ENCODE measurements at regions not wholly inside any gene's neighbourhood (a gene's known extent, or its start where the extent isn't known, plus 50 kb on each side); places are given as distances from the start of the nearest gene placed in this dataset.

DNA sequence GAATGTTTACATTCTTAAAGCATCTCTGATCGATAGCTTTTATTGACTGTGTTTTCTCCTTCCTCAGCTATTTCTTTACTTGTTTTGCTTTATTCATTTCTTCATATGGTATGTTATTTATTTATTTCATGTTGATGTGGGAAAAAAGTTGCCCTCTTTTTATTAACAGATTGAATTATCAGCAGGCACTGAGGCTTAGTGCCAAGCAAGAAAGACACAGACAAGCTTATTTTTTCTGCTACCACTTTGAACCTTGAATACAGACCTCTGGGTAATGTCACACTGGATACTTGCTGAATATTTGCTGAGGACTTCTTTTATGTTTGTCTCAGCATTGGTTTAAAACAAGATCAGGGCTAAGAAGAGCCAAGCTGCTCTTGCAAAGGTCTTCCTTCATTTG lies 162.0 kb upstream of the CNTN6 start:
- TF ChIP-seq, protein P1, sequence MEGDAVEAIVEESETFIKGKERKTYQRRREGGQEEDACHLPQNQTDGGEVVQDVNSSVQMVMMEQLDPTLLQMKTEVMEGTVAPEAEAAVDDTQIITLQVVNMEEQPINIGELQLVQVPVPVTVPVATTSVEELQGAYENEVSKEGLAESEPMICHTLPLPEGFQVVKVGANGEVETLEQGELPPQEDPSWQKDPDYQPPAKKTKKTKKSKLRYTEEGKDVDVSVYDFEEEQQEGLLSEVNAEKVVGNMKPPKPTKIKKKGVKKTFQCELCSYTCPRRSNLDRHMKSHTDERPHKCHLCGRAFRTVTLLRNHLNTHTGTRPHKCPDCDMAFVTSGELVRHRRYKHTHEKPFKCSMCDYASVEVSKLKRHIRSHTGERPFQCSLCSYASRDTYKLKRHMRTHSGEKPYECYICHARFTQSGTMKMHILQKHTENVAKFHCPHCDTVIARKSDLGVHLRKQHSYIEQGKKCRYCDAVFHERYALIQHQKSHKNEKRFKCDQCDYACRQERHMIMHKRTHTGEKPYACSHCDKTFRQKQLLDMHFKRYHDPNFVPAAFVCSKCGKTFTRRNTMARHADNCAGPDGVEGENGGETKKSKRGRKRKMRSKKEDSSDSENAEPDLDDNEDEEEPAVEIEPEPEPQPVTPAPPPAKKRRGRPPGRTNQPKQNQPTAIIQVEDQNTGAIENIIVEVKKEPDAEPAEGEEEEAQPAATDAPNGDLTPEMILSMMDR (IDR thresholded peaks at IDR 0.05) = no peak
- no peak for TF ChIP-seq POLR2A (IDR thresholded peaks at IDR 0.05)
- no peak for TF ChIP-seq EP300 (IDR thresholded peaks at IDR 0.05)
- no peak for TF ChIP-seq POLR2AphosphoS5 (IDR thresholded peaks at IDR 0.05)
- Histone ChIP-seq H3K27ac (no peak overlapping the region), H3K36me3 (no peaks in the 10 kb centered on the region), H3K4me3 (no peak overlapping the region), H3K4me1 (no peaks in the 10 kb centered on the region), H3K27me3 (no peaks in the 10 kb centered on the region), H3K9me3 (no peaks in the 10 kb centered on the region)
- no peak for DNase-seq
- intact Hi-C loops (cut with DNase I; ENCODE audit: low total_unique reads) = no loop called here
- WGBS, 5 donors = 45 to 54% (median 50%) methylated on average over 1 of the region's 1 CpG

DNA sequence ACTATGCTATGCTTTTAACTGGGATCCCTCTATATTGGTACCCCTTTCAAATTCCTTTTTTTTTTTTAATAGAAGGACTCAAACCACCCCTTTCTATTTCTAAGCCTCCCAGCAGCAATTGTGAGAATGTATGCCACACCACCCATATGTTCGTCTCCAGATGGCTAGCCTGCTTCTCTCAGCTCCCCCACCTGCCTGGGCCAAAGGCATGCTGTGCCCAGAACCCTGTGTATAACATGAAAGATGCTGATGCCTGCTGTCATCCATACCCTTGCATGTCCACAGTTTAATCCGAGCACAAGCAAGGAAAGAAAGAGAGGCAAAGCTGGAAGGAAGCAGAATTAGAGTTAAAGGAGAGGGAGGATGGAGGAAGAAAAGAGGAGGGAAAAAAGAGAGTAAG lies 159.5 kb upstream of the CNTN6 start:
- no peaks in the 10 kb centered on the region for H3K4me1 ChIP-seq
- peaks cover 0 to 7% (median 2%) of the 10 kb centered on the region in 4 donors for H3K9me3 ChIP-seq
- no peak overlapping the region for H3K27ac ChIP-seq
- no peaks in the 10 kb centered on the region for H3K36me3 ChIP-seq
- H3K4me3 ChIP-seq = no peak overlapping the region
- TF ChIP-seq EP300 (IDR thresholded peaks at IDR 0.05) (no peak), POLR2AphosphoS5 (IDR thresholded peaks at IDR 0.05) (no peak), POLR2A (IDR thresholded peaks at IDR 0.05) (no peak)
- TF ChIP-seq, protein P1 (IDR thresholded peaks at IDR 0.05) = no peak
- no peak for DNase-seq
- no peaks in the 10 kb centered on the region for H3K27me3 ChIP-seq
- intact Hi-C loops (cut with DNase I; ENCODE audit: low total_unique reads) = no loop called here
- 55 to 74% (median 64%) methylated on average over 2 of the region's 2 CpGs for WGBS, 5 donors

DNA sequence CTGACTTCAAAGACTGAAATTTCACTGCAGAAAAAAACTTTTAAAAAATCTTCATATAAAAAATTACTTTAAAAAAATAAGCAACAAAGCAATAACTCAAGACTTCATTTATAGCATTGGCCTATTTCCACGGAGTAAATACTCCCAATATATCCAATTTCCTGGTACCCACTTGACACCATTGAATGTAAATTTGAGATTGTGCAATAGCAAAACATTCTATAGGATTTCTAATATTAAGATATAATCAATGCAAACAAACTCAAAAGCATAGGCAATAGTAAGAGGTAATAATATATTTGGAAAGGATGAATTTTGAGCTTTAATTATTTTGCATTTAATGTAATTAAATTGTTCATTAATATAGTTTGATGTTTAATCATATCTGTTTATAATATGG lies 148.0 kb upstream of the CNTN6 start:
- no peak overlapping the region for H3K4me3 ChIP-seq
- 48 to 62% (median 56%) methylated on average over 1 of the region's 1 CpG for WGBS, 5 donors
- H3K9me3 ChIP-seq = peaks cover 0 to 9% (median 0%) of the 10 kb centered on the region in 4 donors
- intact Hi-C loops (cut with DNase I; ENCODE audit: low total_unique reads) = no loop called here
- no peak for TF ChIP-seq EP300 (IDR thresholded peaks at IDR 0.05)
- H3K27ac ChIP-seq = no peak overlapping the region
- H3K4me1 ChIP-seq = no peaks in the 10 kb centered on the region
- no peaks in the 10 kb centered on the region for H3K27me3 ChIP-seq
- no peak for DNase-seq
- no peaks in the 10 kb centered on the region for H3K36me3 ChIP-seq

DNA sequence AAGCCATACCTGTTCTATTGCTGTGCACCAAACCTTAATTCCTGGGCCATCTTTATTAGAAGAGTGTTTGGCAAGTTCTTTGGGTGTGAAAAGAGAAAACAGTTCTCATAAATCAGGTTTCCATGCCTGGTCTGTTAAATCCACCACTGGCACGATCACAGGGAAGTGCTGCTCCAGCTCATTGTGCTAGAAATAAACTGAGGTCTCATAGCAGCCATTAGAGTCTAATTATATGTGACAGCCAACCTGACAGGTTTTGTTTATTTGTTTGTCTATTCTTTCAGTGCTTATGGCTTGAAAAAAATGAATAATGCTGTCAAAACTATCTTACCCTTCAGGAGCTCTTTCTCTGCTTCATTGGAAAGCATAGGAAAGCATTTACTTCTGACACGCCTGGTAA lies 147.1 kb upstream of the CNTN6 start:
- 56 to 78% (median 75%) methylated on average over 2 of the region's 2 CpGs for WGBS, 5 donors
- intact Hi-C loops (cut with DNase I; ENCODE audit: low total_unique reads) = no loop called here
- Histone ChIP-seq H3K9me3 (peaks cover 0 to 9% (median 0%) of the 10 kb centered on the region in 4 donors), H3K27me3 (no peaks in the 10 kb centered on the region), H3K27ac (no peak overlapping the region), H3K4me3 (no peak overlapping the region), H3K36me3 (no peaks in the 10 kb centered on the region), H3K4me1 (no peaks in the 10 kb centered on the region)
- TF ChIP-seq EP300 (IDR thresholded peaks at IDR 0.05) (no peak), POLR2A (IDR thresholded peaks at IDR 0.05) (no peak), POLR2AphosphoS5 (IDR thresholded peaks at IDR 0.05) (no peak)
- TF ChIP-seq, protein P1 (IDR thresholded peaks at IDR 0.05) = no peak
- DNase-seq = no peak

DNA sequence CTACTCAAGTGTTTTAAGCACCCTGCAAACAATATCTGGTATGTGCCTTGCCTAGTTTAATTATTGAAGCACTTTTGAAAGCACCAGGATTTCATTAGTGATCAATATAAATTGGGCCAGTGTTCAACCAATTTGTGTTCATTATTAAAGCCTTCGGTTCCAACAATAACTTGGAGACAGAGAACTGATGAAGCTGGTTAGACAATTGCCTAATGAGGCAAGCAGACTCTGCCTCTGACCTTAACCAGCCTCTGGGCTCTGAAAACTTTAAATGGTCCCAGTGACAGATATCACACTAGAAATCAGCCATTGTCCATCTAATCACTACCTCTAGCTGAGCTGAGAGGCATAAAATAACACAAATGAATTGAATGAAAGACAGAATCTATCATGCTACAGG lies 139.9 kb upstream of the CNTN6 start:
- H3K9me3 ChIP-seq = peaks cover 0 to 1% (median 0%) of the 10 kb centered on the region in 4 donors
- no peaks in the 10 kb centered on the region for H3K36me3 ChIP-seq
- no peaks in the 10 kb centered on the region for H3K27me3 ChIP-seq
- DNase-seq = no peak
- intact Hi-C loops (cut with DNase I; ENCODE audit: low total_unique reads) = no loop called here
- H3K4me3 ChIP-seq = no peak overlapping the region
- no peak overlapping the region for H3K27ac ChIP-seq
- 71 to 89% (median 82%) methylated on average over 1 of the region's 1 CpG for WGBS, 5 donors
- no peak for TF ChIP-seq POLR2AphosphoS5 (IDR thresholded peaks at IDR 0.05)
- TF ChIP-seq POLR2A (IDR thresholded peaks at IDR 0.05) = no peak
- TF ChIP-seq EP300 (IDR thresholded peaks at IDR 0.05) = no peak
- TF ChIP-seq, protein P1 (IDR thresholded peaks at IDR 0.05) = no peak
- no peaks in the 10 kb centered on the region for H3K4me1 ChIP-seq
